OCI-LY7 (cell line): ENCODE measurements at regions not wholly inside any gene's neighbourhood (a gene's known extent, or its start where the extent isn't known, plus 50 kb on each side); places are given as distances from the start of the nearest gene placed in this dataset.

Experiments
- BruUV-seq: library from RNA; stranded (reverse); fragments of 400-500 nt; replicated peaks from 2 replicates; lab custom pipeline; 2021; lab: Mats Ljungman, UMichigan
- CTCF ChIA-PET: fragments of 300-600 bp; sonication (Branson Sonifier 250); formaldehyde crosslinking; loops from one replicate; lab custom pipeline; 2022; ENCODE audit warnings: antibody characterized with exemption; ENCODE audit not compliant: unreplicated experiment; lab: Charles Lee
- POLR2A ChIA-PET: fragments of 300-600 bp; sonication (Branson Sonifier 250); formaldehyde crosslinking; loops from one replicate; lab custom pipeline; 2022; ENCODE audit warnings: antibody characterized with exemption; lab: Charles Lee
- DNase-seq: peaks from one replicate; pipeline ENCODE4 v3.0.0-alpha.2; 2015; ENCODE audit warnings: low spot score
- H2AFZ ChIP-seq: fragments of 200-600 bp; sonication (generic), shearing (Covaris generic); 2 replicates; pipeline ENCODE4 v1.6.1; 2014; ENCODE audit warnings: mild to moderate bottlenecking, antibody characterized with exemption, low read length, moderate library complexity
- H3K27ac ChIP-seq: fragments of 200-600 bp; sonication (generic); 2 replicates; pipeline ENCODE4 v1.5.1; 2014; ENCODE audit warnings: mixed run types, low read depth, mild to moderate bottlenecking, moderate library complexity, low read length, inconsistent platforms; ENCODE audit not compliant: poor library complexity, severe bottlenecking
- H3K36me3 ChIP-seq: fragments of 200-600 bp; sonication (generic); 2 replicates; pipeline ENCODE4 v1.6.1; 2014; ENCODE audit warnings: mild to moderate bottlenecking, antibody characterized with exemption, low read length, moderate library complexity, mixed read lengths; ENCODE audit not compliant: insufficient read depth
- H3K4me1 ChIP-seq: fragments of 200-600 bp; sonication (generic); 2 replicates; pipeline ENCODE4 v1.5.1; 2014; ENCODE audit warnings: mild to moderate bottlenecking, low read length; ENCODE audit not compliant: insufficient read depth, poor library complexity, severe bottlenecking
- H3K4me2 ChIP-seq: fragments of 200-600 bp; sonication (generic); 2 replicates; pipeline ENCODE4 v1.6.1; 2014; ENCODE audit warnings: mild to moderate bottlenecking, low read length
- H3K4me3 ChIP-seq: fragments of 200-600 bp; sonication (generic); 2 replicates; pipeline ENCODE4 v1.5.1; 2014; ENCODE audit warnings: mild to moderate bottlenecking, low read depth, low read length; ENCODE audit not compliant: poor library complexity, severe bottlenecking
- H3K79me2 ChIP-seq: fragments of 200-600 bp; sonication (generic); 2 replicates; pipeline ENCODE4 v1.6.1; 2016; ENCODE audit warnings: low read depth, mild to moderate bottlenecking, low read length, moderate library complexity, mixed read lengths; ENCODE audit not compliant: insufficient read depth
- H3K9me2 ChIP-seq: fragments of 200-600 bp; sonication (generic); 2 replicates; pipeline ENCODE4 v1.6.1; 2016; ENCODE audit warnings: mild to moderate bottlenecking, low read length, mixed read lengths; ENCODE audit not compliant: insufficient read depth
- H3K9me3 ChIP-seq: fragments of 200-600 bp; sonication (generic); 2 replicates; pipeline ENCODE4 v1.6.1; 2014; ENCODE audit warnings: mild to moderate bottlenecking, mixed run types, low read length, mixed read lengths
- H4K20me1 ChIP-seq: fragments of 200-600 bp; sonication (generic); 2 replicates; pipeline ENCODE4 v1.6.1; 2014; ENCODE audit warnings: mild to moderate bottlenecking, antibody characterized with exemption, low read length, moderate library complexity, mixed read lengths; ENCODE audit not compliant: insufficient read depth
- CTCF ChIP-seq: fragments of 200-600 bp; sonication (generic); conservative IDR thresholded peaks from 2 replicates; pipeline ENCODE4 v1.5.1; 2014; ENCODE audit warnings: mild to moderate bottlenecking, antibody characterized with exemption, low read length, moderate library complexity, mixed read lengths
- EZH2phosphoT487 ChIP-seq: fragments of 200-600 bp; sonication (generic); IDR thresholded peaks from 2 replicates; pipeline ENCODE4 v1.6.1; 2018; ENCODE audit warnings: low read depth, borderline replicate concordance, mild to moderate bottlenecking, mixed run types, antibody characterized with exemption, low read length, moderate library complexity, mixed read lengths
- intact Hi-C: fragments of 100-400 bp; cut with micrococcal nuclease; formaldehyde crosslinking; loops from one replicate; pipeline ENCODE4 v1.10.0; 2022; ENCODE audit not compliant: unreplicated experiment

- Histone ChIP-seq H3K4me1 (no peaks in the 10 kb centered on the region), H4K20me1 (no peaks in the 10 kb centered on the region), H3K4me2 (no peak overlapping the region), H3K9me3 (no peaks in the 10 kb centered on the region), H3K36me3 (no peaks in the 10 kb centered on the region), H3K4me3 (no peak overlapping the region), H3K79me2 (no peaks in the 10 kb centered on the region), H3K9me2 (no peaks in the 10 kb centered on the region), H3K27ac (no peak overlapping the region), H2AFZ (no peak overlapping the region)
- intact Hi-C loops: no loop called here
- POLR2A ChIA-PET: no interaction called here
- CTCF ChIA-PET: no interaction called here
- no peak for TF ChIP-seq EZH2phosphoT487
- TF ChIP-seq CTCF: no peak
- no peak for DNase-seq
- no TSS peak for BruUV-seq
Observed at GRCh38 chr4:14323191-14323590, 679.1 kb upstream of the CPEB2 start.

GRCh38 chr4:14329228-14329627, 673.1 kb upstream of the CPEB2 start:
- TF ChIP-seq CTCF (no peak), EZH2phosphoT487 (no peak)
- BruUV-seq: no TSS peak
- DNase-seq: no peak
- no peaks in the 10 kb centered on the region for H3K9me3 ChIP-seq
- no peak overlapping the region for H3K4me3 ChIP-seq
- POLR2A ChIA-PET: interaction anchor here (0.7 to 0.8 kb wide), 3 partner anchors 45 to 648 kb away, joined by 3 read pairs; no protein-coding TSS in a partner anchor
- intact Hi-C loops: no loop called here
- CTCF ChIA-PET: no interaction called here
- H3K4me1 ChIP-seq: no peaks in the 10 kb centered on the region
- H3K36me3 ChIP-seq: no peaks in the 10 kb centered on the region
- H3K79me2 ChIP-seq: no peaks in the 10 kb centered on the region
- H3K9me2 ChIP-seq: no peaks in the 10 kb centered on the region
- H2AFZ ChIP-seq: no peak overlapping the region
- no peak overlapping the region for H3K4me2 ChIP-seq
- H3K27ac ChIP-seq: no peak overlapping the region
- H4K20me1 ChIP-seq: no peaks in the 10 kb centered on the region

- intact Hi-C loops: no loop called here
- no peak for DNase-seq
- H3K36me3 ChIP-seq: no peaks in the 10 kb centered on the region
- ChIA-PET POLR2A (no interaction called here), CTCF (no interaction called here)
- H3K9me3 ChIP-seq: no peaks in the 10 kb centered on the region
- no peak overlapping the region for H3K4me3 ChIP-seq
- BruUV-seq: no TSS peak
- H3K79me2 ChIP-seq: no peaks in the 10 kb centered on the region
- no peak overlapping the region for H3K27ac ChIP-seq
- H4K20me1 ChIP-seq: no peaks in the 10 kb centered on the region
- no peak overlapping the region for H3K4me2 ChIP-seq
- TF ChIP-seq CTCF (no peak), EZH2phosphoT487 (no peak)
- H3K9me2 ChIP-seq: no peaks in the 10 kb centered on the region
- no peaks in the 10 kb centered on the region for H3K4me1 ChIP-seq
- H2AFZ ChIP-seq: no peak overlapping the region
Observed at GRCh38 chr4:14333616-14334015, 668.7 kb upstream of the CPEB2 start.
